DMS114 treated with DMSO at 0.1 percent for 48 hours (cell line): ENCODE measurements at regions not wholly inside any gene's neighbourhood (a gene's known extent, or its start where the extent isn't known, plus 50 kb on each side); places are given as distances from the start of the nearest gene placed in this dataset.
A peak's percentile ranks its signal among the peaks of the same experiment; 100 is the strongest.
"Not testable (repeated sequence)": the region's sequence is repeated elsewhere in the genome, so short reads cannot be mapped to it uniquely, and the experiment has no call there.

ENCODE experiments used
- DNase-seq: peaks from one replicate; lab custom pipeline; 2025; ENCODE audit not compliant: unreplicated experiment; lab: John Stamatoyannopoulos, UW

DNA sequence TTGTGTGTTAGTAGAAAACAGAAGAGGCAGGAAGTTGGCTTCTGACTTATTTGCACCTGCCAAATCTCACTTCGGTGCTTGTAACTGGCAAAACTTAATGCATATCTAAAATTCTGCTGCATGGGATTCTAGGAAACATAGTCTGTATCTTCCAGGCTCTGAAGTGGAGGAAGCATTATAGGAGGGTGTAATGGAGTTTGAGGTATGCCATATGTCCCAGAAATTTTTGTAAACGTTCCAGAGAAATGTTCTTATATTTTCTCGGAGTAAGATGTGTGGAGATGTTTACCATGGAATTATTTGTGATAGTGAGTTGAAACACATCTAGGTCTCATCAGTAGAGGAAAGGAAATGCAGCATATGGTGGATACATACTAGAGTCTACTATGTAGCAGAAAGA lies 1329.0 kb upstream of the NUDT12 start:
- no peak for DNase-seq

DNA sequence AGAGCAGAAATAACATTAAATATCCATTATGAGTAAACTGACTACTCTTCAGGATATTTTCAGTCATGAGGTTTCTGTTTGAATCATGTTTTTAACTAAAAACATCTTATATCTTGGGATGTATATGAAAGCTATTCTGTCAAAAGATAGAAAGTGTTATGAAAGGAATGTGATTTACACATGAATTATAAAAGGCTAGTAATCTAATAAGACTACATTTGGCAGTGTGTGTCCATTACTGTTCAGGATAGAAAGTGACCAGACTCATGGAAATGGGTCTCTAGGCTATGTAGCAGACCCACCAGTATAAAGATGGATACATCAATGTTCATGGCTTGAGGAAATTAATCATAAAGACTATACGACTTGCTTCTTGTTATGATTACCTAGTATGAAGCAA lies 1328.2 kb upstream of the NUDT12 start:
- DNase-seq: no peak

DNA sequence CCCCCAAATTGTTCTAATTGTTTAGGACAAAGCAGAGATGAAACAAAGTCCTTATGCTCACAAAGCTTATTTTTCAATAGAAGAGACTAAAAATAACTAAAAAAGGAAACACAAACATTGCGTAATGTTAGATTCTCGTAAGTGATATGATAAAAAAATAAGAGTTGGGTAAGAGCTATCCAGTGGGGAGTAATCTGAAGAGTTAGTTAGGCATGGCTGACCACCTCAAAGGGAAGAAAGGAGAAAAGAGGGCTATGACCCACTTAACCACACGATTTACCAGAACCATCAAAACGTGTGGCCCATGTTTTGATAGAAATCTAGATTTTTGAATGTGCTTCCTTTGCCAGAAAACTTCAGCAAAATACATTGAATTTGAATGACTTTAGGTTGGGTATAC lies 1296.8 kb upstream of the NUDT12 start:
- DNase-seq: no peak

DNA sequence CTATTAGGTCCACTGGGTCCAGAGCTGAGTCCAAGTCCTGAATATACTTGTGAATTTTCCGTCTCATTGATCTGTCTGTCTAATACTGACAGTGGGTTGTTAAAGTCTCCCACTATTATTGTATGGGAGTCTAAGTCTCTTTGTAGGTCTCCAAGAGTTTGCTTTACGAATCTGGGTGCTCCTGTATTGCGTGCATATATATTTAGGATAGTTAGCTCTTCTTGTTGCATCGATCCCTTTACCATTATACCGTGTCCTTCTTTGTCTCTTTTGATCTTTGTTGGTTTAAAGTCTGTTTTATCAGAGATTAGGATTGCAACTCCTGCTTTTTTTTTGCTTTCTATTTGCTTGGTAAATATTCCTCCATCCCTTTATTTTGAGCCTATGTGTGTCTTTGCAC lies 1289.5 kb upstream of the NUDT12 start:
- DNase-seq: not testable (repeated sequence)

DNA sequence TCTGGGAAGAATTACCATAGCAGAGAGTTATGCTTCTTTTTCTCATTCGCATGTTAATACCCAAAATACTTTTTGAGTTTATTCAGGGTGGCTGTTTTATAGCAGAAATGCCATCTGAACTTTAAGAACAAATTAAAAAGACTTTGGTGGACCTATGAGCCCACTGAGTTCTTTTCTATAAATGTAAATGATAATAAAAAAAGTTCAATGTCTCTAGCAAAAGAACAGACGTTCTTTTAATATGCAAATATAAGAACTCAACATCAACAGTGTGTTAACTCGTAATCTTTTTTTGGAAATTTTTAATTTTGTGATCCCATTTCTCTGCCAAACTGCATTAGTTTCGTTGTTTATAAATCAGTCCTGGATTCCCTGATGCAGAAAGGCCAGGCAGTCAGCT lies 1283.0 kb upstream of the NUDT12 start:
- DNase-seq: no peak

DNA sequence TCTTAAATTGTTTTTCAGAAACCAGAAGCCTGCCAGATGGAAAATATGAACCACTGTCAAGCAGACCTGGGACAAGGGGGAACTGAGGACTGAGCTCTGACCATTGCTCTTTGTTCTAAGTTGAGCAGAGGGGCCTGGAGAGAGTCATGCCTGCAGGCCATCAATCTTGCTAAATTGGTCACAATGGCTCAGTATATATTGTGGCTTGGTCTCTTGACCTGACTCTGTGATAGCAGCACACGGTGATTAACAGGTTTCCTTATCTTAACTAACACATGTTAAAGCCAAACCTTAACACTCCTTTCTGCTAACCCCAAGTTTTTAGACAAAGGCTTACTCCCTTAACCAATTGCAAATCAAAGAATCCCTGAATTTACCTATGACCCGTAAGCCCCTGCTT lies 1281.2 kb upstream of the NUDT12 start:
- no peak for DNase-seq

DNA sequence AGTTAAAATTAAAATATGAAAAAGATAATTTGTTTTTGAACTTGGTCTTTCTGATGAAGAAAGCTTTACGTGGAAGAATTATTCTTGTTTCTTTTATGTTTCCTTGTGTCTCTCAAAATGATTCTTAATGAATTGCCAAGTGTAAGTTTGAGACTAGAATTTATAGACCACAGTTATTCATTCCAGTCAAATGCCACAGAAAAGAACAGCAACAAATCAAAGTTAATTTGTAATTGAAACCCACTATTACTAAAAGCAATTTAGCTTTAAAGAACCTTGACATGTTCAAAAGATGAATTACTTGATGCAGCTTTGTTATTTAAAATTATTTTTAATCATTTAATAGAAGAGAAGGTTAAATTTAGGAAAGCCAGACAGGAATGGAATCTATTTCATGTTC lies 1277.7 kb upstream of the NUDT12 start:
- no peak for DNase-seq

DNA sequence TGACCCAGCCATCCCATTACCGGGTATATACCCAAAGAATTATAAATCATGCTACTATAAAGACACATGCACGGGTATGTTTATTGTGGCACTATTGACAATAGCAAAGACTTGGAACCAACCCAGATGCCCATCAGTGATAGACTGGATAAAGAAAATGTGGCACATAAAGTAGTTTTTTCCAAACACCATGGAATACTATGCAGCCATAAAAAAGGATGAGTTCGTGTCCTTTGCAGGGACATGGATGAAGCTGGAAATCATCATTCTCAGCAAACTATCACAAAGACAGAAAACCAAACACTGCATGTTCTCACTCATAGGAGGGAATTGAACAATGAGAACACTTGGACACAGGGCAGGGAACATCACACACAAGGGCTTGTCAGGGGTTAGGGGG lies 1268.9 kb upstream of the NUDT12 start:
- not testable (repeated sequence) for DNase-seq

DNA sequence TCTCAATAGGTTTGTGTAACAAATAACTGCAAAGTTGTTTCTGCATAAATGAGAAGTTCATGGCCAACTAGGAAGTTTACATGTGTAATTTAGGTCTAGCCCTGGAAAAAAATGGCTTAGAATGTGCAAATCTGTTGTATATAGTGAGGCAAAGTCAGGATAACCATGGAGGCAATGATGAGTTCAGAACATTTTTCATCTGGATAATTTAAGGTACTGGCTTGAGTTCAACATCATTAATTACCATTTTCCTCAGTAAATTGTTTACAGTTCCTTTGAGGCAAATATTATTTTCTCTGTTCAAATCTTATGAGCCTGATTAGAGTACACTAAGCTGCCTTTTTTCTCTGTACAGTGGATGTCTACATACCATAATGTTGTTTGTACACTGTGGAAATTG lies 1259.0 kb upstream of the NUDT12 start:
- no peak for DNase-seq

DNA sequence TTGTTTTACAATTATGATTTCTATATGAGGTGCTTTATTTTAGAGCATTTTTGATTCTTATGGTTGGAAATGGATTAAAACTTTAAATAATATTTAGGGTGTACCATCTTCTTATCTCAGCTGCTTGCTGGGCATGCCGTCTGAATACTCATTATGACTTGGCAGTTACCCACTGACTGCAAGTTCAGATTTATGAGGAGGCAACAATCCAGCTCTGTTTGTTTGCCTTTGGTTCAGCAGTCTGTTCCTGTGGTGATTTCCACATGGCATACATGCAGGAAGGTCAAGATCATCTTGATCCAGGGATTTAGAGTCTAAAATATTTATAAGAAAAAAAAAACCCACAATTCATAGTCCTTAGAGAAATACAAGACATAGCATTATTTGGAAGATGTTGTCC lies 1254.5 kb upstream of the NUDT12 start:
- DNase-seq: no peak

DNA sequence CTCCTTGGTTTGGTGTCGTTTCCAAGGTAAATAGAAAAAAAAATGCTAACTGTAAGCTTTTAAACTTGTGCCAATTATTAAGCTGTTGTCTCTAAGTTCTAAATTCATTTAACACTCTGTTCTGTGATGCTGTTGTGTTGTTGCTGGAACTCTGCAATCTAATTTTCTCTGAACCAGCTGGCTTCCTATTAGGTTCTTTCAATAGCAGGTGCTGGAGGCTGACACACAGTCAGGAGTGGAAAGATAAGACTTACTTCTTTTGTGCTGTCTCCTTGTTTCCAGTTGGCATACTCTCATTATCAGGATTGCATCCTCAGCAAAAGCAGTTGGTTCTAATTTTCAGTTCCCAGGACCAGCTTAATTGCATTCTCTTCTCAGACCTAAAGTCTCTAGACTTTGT lies 1252.6 kb upstream of the NUDT12 start:
- DNase-seq: no peak

DNA sequence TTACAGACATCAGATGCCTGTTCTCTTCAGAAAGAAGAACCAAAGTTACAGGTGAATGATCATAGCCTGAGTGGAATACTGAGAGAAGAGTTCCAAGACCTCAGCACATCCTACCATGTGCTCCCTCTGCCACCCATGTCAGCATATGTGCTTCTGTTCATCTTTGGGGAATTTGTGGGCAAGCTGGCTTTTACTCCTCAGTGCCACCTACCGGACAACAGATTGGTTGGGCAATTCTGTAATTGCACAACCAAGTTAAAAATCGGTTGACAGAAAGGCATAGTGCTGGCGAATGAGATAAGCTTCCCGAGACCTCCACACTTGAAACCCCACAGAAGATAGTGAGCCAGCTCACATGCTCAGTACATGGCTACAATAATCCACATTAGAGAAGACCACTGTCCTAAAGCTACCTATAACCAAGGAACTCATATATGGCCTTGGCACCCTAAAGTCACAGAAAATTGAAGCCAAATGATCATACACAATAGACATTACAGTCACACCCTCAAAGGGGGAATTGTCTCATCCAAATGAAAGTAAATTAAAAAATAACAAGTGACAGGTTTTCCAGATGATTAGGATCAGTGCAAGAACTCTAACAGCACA lies 1238.0 kb upstream of the NUDT12 start:
- DNase-seq: no peak

DNA sequence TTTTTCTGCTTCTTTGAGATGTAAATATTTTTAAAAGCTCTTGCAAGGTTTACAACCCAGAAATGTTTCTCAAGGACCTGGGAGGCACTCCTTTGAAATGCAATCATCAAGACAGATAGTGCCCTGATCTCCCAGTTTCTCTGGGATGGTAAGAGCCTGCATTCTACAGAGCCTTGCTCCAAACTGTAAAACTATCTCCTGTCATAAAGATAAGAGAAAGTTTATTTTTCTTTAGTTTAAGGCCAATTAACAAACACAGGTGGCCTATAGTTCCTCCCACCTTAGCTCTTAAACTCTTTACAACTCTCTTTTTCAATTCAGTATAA lies 1231.1 kb upstream of the NUDT12 start:
- DNase-seq: no peak

DNA sequence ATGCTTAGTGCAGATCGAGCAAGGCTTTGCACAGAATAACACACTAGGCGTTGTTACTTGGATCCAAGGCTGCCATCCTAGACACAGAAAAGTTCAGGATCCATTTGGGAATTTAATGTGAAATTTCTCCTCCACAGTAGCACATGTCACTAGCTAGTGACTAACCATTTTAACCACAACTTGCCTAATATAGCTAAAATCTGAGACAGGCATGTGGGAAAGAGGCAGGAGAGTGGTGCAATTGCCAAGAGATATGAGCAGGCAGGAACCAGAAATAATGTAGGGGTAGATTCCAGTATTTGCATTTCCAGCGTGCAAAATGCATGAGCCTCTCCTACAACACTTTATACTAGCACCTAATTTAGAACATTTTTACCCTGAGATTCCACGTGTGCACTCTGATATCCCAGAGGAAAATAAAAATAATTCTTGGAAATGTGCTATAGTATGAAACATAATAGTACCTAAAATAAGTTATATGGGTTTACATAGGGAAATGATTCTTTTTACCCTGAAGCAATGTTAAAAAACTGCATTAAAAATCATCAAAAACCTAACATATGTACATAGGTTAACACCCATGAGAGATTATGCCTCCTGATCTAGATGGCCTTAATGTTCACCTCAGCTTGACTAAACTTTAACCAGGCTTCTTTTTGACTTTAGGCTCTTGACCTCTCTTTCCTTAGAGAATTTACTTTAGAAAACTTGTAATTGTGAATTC lies 1230.6 kb upstream of the NUDT12 start:
- DNase-seq: no peak

DNA sequence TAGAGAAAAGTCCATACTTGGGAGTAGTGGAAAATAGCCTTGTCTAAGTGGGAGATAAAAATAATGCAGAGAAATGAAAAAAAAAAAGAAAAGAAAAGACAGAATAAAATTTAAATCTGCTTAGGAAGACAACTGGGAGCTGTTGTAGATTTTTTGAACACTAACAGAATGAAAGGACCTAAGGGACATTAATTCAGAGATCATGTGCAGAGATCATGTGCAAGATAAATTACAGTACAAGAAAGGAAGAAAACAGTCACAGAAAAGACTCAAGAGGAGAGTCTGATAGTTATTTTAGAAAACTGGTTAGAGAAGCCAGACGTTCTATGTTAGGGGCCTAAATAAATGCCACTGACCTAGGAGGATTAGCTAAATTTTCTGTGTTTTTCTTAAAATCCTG lies 1226.8 kb upstream of the NUDT12 start:
- DNase-seq: no peak

DNA sequence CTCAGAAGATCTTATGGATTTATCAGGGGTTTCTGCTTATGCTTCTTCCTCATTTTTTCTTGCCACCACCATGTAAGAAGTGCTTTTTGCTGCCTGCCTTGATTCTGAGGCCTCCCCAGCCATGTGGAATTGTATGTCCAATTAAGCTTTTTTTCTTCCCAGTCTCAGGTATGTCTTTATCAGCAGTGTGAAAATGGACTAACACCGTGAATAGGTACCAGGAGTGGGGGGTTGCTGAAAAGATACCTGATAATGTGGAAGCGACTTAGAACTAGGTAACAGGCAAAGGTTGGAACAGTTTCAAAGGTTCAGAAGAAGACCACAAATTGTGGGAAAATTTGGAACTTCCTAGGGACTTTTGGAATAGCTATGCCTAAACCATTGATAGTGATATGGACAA lies 1222.5 kb upstream of the NUDT12 start:
- DNase-seq: no peak

DNA sequence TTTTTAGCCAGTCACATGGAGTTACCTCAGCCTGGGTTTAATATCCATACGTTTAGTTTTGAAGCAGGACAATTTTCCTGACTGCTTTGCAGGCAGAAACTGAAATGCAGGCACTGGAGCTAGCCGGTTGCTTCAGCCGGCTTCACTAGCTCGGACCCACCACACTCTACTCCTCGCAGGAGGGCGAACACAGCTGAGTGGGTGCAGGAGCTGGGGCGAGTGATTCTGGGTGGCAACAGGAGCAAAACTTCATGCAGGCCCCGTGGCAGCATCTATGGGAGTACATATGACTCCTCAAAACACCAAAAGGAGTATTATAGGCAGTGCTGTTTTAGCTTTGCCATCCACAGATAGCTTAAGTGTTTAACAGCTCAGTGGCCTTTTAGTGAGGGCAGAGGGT lies 1211.8 kb upstream of the NUDT12 start:
- no peak for DNase-seq

DNA sequence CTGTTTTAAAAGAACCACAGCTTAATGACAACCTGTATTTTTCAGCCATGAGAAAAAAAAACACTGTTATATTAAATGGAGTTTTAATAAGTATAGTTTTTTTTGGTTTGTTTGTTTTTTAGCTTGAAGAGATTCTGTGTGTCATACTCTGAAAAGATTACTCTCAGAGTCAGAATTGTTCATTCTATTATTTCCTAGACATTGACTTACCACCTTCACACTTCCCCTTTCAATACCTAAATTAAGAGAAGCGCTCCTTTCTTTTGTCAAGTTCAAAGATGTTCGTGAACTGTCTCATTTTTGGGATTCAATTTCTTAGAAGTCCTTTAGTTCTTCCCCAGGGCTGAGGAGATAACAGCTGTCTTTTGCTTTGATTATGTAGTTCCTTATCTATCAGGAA lies 1201.6 kb upstream of the NUDT12 start:
- no peak for DNase-seq

DNA sequence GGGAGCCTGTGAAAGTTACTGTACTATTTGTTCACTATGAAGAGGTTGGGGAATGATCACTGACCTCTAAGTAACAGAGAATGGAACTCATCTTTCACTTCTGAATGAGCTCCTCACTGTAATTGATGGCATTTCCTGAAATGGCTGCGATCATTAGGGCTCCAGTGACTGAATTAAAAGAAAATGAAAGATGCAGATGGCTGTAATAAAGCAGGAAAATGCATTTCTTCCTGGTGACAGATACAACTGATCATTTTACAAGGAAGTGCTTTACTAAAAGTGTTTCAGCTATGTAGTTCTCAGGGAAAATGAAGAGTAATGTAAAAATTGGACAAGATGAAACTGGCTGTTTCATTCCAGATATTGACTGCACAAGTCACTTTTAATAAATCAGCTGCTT lies 1200.6 kb upstream of the NUDT12 start:
- DNase-seq: peak; percentile 26

DNA sequence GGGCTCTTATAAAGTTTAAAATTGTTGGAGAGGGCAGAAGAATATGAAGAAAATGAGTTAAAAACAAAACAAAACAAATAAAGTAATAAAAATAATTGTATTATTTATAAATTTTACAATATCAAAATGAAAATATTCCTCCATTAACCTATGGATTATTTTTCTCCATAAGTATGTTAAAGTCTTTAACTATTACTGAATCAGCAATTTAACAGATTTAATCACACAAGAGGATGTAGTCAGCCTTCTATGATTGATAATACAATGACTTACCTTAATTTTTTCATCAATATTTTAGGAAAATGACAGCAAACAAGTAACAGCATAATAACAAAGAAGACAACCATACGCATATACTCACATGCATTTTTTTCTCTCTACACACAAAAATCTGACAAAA lies 1195.3 kb upstream of the NUDT12 start:
- DNase-seq: no peak

DNA sequence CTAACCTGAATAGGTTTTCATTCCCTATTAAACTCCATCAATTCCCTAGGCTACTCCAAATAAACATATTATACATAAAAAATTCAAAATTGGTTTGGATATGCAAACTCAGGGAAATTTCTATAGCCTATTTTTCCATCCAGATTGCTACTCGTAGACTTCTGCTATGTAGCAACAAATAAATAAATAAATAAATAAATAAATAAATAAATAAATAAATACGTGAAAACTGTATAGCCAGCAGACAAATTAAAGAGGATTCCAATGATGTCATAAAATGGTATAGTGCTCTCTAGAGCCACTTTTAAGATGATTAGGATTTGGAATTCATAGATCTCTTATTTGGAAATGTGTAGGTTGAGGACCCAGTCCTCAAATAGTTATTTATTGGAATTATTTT lies 1193.2 kb upstream of the NUDT12 start:
- no peak for DNase-seq

DNA sequence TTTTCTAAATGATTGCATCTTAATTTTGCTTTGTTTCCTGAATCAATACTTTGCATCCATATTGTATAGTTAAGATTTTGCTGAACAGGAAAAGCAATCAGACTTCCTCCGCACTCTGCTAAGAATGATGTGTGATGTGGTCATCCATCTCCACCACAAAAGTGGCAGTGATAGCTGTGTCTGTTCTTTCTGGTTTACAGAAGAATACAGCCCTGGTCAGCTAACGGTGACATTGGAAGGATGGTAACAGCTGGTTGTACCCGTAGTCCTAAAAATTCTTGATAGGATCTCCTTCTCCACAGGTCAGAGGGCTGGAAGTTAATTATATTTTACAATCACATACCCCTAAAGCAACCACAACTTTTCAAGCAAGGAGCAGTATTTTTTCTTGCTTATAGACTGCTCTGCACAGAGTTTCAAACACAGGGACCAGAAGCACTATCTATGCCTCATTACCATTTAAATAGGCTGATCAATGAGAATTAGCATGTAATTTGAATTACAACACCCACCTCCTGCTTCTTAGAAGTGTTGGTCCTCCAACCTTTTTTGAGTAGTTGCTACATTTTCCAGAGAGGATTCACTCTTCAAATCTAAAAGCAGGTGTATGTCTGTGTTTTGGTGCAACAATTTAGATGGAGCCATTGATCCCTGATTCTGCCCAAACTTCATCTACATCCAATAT lies 1191.9 kb upstream of the NUDT12 start:
- DNase-seq: no peak

DNA sequence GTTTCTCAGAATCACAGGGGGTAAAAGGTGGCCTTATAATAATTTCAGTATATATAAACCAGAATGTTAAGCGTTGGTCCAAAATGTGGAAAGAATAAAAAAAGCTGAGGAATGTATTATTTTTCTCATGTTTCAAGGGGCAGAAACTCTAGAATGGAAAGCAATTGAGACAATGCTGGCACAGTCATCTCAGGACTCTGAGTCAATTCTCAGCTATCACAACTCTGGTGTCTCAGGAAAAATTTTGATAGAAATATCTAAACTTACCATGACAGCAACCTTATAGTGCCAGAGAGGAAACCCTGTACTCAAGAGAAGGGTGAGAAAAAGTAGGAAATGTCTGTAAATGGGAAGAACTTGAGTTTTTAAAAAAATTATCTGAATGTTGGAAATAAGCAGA lies 1189.4 kb upstream of the NUDT12 start:
- no peak for DNase-seq
